NT2/D1 (cell line): ENCODE measurements at regions not wholly inside any gene's neighbourhood (a gene's known extent, or its start where the extent isn't known, plus 50 kb on each side); places are given as distances from the start of the nearest gene placed in this dataset.

ENCODE experiments used
- SUZ12 ChIP-seq: IDR thresholded peaks from 2 replicates; pipeline ENCODE4 v1.6.1; 2011; ENCODE audit not compliant: insufficient read length, insufficient read depth; ENCODE audit errors: extremely low read depth
- YY1 ChIP-seq: IDR thresholded peaks from 2 replicates; pipeline ENCODE4 v1.6.1; 2011; ENCODE audit not compliant: insufficient read length, insufficient read depth

- TF ChIP-seq YY1 (no peak), SUZ12 (no peak)
Observed at GRCh38 chr1:166703141-166703540, 136.1 kb upstream of the POGK start.
